HL-60 (cell line): ENCODE measurements at regions not wholly inside any gene's neighbourhood (a gene's known extent, or its start where the extent isn't known, plus 50 kb on each side); places are given as distances from the start of the nearest gene placed in this dataset.

Experiments used
- DNase-seq, 2 experiments: peaks; one replicate each; pipeline ENCODE4 v3.0.0-alpha.2; 2010 to 2020; ENCODE audit warnings: low read depth in 1 of 2, low spot score in 1 of 2
- H3K27ac ChIP-seq: fragments of 250-450 bp; sonication (Bioruptor Pico); replicated peaks from 2 replicates; pipeline ENCODE4 v1.5.1; 2020; ENCODE audit warnings: mild to moderate bottlenecking, moderate library complexity
- H3K27me3 ChIP-seq: fragments of 250-450 bp; sonication (Bioruptor Pico); 2 replicates; pipeline ENCODE4 v1.5.1; 2021; ENCODE audit warnings: mild to moderate bottlenecking, moderate library complexity; ENCODE audit not compliant: insufficient read depth, poor library complexity, severe bottlenecking
- H3K4me3 ChIP-seq: replicated peaks from 2 replicates; pipeline ENCODE4 v1.5.1; 2011; ENCODE audit warnings: mild to moderate bottlenecking, control low read depth, low read length; ENCODE audit not compliant: insufficient read depth
- GABPA ChIP-seq: IDR thresholded peaks from 2 replicates; pipeline ENCODE4 v1.6.1; 2012; ENCODE audit warnings: low read depth
- POLR2AphosphoS5 ChIP-seq: IDR thresholded peaks from 2 replicates; pipeline ENCODE4 v1.6.1; 2012; ENCODE audit warnings: low read depth
- SPI1 ChIP-seq: IDR thresholded peaks from 2 replicates; pipeline ENCODE4 v1.6.1; 2012; ENCODE audit warnings: low read depth, mild to moderate bottlenecking, borderline replicate concordance
- TF ChIP-seq, protein P1 (sequence below): IDR thresholded peaks from one replicate; pipeline ENCODE4 v1.5.1; 2011; ENCODE audit warnings: low read length, control low read depth, inconsistent platforms; ENCODE audit not compliant: insufficient read depth
- TF ChIP-seq, protein P2 (sequence below): IDR thresholded peaks from 2 replicates; pipeline ENCODE4 v1.6.1; 2012; ENCODE audit warnings: low read depth; ENCODE audit not compliant: insufficient replicate concordance

DNA sequence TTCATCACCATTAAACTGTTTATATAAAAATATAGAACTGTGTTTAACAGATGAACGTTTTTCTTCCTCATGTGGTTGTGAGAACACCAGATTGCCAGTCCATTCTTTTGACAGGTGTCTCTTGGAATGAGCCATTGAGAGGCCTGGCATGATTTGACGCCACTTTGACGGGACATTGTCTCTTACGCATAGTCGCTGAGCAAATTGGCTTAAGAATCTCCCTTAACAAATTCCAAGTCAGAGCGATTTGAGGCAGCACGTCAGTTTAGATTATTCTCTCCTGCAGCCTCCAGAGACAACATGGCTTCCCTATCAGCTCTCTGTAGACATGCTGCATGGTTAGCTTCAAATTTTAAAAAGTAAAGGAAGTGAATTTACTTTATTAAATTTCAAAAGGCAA lies 510.7 kb upstream of the ACO1 start:
- Histone ChIP-seq H3K27ac (no peak overlapping the region), H3K4me3 (no peak overlapping the region), H3K27me3 (no peaks in the 10 kb centered on the region)
- TF ChIP-seq GABPA (no peak), POLR2AphosphoS5 (no peak), SPI1 (no peak)
- TF ChIP-seq, protein P1, sequence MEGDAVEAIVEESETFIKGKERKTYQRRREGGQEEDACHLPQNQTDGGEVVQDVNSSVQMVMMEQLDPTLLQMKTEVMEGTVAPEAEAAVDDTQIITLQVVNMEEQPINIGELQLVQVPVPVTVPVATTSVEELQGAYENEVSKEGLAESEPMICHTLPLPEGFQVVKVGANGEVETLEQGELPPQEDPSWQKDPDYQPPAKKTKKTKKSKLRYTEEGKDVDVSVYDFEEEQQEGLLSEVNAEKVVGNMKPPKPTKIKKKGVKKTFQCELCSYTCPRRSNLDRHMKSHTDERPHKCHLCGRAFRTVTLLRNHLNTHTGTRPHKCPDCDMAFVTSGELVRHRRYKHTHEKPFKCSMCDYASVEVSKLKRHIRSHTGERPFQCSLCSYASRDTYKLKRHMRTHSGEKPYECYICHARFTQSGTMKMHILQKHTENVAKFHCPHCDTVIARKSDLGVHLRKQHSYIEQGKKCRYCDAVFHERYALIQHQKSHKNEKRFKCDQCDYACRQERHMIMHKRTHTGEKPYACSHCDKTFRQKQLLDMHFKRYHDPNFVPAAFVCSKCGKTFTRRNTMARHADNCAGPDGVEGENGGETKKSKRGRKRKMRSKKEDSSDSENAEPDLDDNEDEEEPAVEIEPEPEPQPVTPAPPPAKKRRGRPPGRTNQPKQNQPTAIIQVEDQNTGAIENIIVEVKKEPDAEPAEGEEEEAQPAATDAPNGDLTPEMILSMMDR, result no peak
- TF ChIP-seq, protein P2, sequence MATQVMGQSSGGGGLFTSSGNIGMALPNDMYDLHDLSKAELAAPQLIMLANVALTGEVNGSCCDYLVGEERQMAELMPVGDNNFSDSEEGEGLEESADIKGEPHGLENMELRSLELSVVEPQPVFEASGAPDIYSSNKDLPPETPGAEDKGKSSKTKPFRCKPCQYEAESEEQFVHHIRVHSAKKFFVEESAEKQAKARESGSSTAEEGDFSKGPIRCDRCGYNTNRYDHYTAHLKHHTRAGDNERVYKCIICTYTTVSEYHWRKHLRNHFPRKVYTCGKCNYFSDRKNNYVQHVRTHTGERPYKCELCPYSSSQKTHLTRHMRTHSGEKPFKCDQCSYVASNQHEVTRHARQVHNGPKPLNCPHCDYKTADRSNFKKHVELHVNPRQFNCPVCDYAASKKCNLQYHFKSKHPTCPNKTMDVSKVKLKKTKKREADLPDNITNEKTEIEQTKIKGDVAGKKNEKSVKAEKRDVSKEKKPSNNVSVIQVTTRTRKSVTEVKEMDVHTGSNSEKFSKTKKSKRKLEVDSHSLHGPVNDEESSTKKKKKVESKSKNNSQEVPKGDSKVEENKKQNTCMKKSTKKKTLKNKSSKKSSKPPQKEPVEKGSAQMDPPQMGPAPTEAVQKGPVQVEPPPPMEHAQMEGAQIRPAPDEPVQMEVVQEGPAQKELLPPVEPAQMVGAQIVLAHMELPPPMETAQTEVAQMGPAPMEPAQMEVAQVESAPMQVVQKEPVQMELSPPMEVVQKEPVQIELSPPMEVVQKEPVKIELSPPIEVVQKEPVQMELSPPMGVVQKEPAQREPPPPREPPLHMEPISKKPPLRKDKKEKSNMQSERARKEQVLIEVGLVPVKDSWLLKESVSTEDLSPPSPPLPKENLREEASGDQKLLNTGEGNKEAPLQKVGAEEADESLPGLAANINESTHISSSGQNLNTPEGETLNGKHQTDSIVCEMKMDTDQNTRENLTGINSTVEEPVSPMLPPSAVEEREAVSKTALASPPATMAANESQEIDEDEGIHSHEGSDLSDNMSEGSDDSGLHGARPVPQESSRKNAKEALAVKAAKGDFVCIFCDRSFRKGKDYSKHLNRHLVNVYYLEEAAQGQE, result no peak
- no peak for DNase-seq

DNA sequence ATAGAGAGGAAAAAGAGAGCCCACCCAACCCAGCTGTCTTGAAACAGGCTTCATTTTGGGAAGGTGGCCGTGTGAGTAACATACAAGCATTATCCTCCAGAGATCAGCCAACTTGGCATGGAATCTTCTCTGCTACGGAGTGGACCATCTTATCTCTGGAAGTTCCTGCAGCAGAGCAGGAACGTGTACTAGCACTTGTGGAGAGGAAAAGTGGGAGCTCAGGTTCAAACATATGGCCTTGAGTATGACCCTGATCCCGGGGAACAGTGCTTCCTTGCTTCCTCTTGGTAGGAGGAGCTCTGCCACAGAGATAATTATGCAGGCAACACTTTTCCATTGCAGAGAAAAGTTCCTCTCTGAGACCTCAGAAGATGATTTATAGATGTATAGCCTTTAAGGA lies 490.4 kb upstream of the ACO1 start:
- TF ChIP-seq, protein P1, result no peak
- no peak for TF ChIP-seq POLR2AphosphoS5
- TF ChIP-seq, protein P2, result no peak

DNA sequence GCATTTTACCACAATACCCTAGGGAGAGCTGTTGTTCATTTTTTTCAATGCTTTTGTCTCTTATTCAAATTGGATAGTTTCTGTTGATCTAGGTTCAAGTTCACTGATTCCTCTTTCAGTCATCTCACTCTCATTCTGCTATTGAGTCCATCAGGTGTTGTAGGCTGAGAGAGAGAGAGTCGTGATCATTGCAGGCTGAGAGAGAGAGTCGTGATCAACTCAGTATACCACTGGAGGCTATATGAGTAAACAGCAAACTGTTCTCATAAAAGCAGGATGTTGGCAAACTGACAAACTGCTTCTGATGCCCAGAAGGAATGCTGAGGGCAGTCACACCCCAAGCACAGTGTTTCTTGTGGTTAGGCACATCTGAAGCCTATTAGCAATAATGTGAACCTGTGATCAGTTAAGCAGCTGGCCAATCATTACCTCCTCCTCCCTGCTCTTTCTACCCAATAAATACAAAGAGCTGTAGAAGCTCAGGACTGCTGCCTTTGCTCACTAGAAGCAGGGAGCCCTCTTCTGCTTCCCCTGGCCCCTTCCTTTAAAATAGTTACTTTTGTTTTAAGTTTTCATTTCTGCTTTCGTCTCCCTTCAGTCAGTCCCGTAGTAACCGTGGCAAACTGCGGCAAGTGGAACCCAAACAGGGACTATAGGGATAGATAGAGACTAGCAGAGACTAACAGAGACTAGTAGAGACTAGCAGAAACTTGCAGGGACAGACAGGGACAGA lies 476.1 kb upstream of the ACO1 start:
- no peak for DNase-seq
- no peak overlapping the region for H3K27ac ChIP-seq

More for the DNA sequence above, 490.4 kb upstream of the ACO1 start:
- no peak for DNase-seq
- H3K4me3 ChIP-seq, result no peak overlapping the region
- no peaks in the 10 kb centered on the region for H3K27me3 ChIP-seq
- H3K27ac ChIP-seq, result no peak overlapping the region

More for the DNA sequence above, 476.1 kb upstream of the ACO1 start:
- H3K4me3 ChIP-seq, result no peak overlapping the region
- TF ChIP-seq POLR2AphosphoS5 (no peak), GABPA (no peak), SPI1 (no peak)
- TF ChIP-seq, protein P1, result no peak
- TF ChIP-seq, protein P2, result no peak
- H3K27me3 ChIP-seq, result no peaks in the 10 kb centered on the region
